Prostate gland (tissue), 2 donors: ENCODE measurements at regions not wholly inside any gene's neighbourhood (a gene's known extent, or its start where the extent isn't known, plus 50 kb on each side); places are given as distances from the start of the nearest gene placed in this dataset.

Experiments
- POLR2A ChIP-seq: fragments of 450-650 bp; IDR thresholded peaks from one replicate; pipeline ENCODE4 v1.6.1; 2016; ENCODE audit warnings: antibody characterized with exemption, mild to moderate bottlenecking
- TF ChIP-seq, protein P1 (sequence below), 4 experiments: fragments of 200-600 bp in 2 of 4; fragments of 450-650 bp in 2 of 4; sonication (generic) in 2 of 4; IDR thresholded peaks; 1 replicate in 3 of 4; 2 replicates in 1 of 4; pipeline ENCODE4 v1.5.1; 2016 to 2019; ENCODE audit warnings: antibody characterized with exemption in 4 of 4, mild to moderate bottlenecking in 2 of 4, moderate library complexity in 2 of 4

DNA sequence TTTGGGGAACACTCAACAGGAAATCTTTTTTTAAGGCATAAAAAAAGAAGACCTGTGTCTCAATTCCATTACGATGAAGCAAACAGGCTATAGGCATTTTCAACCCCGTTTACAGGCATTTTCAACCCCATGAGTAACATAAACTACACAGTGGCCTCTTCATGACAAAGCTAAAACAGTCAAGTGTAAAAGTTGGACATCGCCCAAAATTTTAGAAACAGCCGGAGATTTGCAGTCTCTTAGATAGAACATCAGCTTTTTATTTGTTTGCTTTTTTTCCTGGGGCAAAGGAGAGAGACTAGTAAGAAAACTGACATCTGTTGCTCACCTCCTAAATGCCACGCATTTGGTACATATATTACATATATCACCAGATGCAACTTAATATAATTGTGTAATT, 173.7 kb downstream of the CMPK2 start:
- no peak for TF ChIP-seq POLR2A
- TF ChIP-seq, protein P1, sequence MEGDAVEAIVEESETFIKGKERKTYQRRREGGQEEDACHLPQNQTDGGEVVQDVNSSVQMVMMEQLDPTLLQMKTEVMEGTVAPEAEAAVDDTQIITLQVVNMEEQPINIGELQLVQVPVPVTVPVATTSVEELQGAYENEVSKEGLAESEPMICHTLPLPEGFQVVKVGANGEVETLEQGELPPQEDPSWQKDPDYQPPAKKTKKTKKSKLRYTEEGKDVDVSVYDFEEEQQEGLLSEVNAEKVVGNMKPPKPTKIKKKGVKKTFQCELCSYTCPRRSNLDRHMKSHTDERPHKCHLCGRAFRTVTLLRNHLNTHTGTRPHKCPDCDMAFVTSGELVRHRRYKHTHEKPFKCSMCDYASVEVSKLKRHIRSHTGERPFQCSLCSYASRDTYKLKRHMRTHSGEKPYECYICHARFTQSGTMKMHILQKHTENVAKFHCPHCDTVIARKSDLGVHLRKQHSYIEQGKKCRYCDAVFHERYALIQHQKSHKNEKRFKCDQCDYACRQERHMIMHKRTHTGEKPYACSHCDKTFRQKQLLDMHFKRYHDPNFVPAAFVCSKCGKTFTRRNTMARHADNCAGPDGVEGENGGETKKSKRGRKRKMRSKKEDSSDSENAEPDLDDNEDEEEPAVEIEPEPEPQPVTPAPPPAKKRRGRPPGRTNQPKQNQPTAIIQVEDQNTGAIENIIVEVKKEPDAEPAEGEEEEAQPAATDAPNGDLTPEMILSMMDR (IDR thresholded peaks at IDR 0.05), result no peak
